HCT116 (cell line): ENCODE measurements at regions not wholly inside any gene's neighbourhood (a gene's known extent, or its start where the extent isn't known, plus 50 kb on each side); places are given as distances from the start of the nearest gene placed in this dataset.

Experiments used
- ATAC-seq: fragments of 200-7000 bp; cut with Tn5 transposase; 2 replicates; pipeline ENCODE4 v1.9.1; 2020; ENCODE audit warnings: mild to moderate bottlenecking, moderate library complexity
- BruUV-seq: library from RNA; stranded (reverse); fragments of 400-500 nt; replicated peaks from 2 replicates; lab custom pipeline; 2021; lab: Mats Ljungman, UMichigan
- CTCF ChIA-PET: fragments of 300-600 bp; sonication (Branson Sonifier 250); formaldehyde crosslinking; loops from one replicate; lab custom pipeline; 2021; ENCODE audit warnings: antibody characterized with exemption; lab: Charles Lee
- POLR2A ChIA-PET: fragments of 300-600, 350-600 bp; sonication (Branson Sonifier 250); formaldehyde crosslinking; loops from one replicate; lab custom pipeline; 2021; ENCODE audit warnings: antibody characterized with exemption; lab: Charles Lee
- RAD21 ChIA-PET, 2 experiments: fragments of 300-600 bp; sonication (Branson Sonifier 250); formaldehyde crosslinking; loops; one replicate each; lab custom pipeline; 2023; ENCODE audit warnings: low total read pairs in 2 of 2; ENCODE audit not compliant: uncharacterized antibody in 2 of 2, unreplicated experiment in 2 of 2, low non-redundant PET in 1 of 2; lab: Charles Lee
- DNase-seq: peaks from one replicate; pipeline ENCODE4 v3.0.0-alpha.2; 2010; ENCODE audit warnings: low read depth, low spot score
- H2AFZ ChIP-seq: fragments of 200-600 bp; shearing (Covaris generic), sonication (generic); 2 replicates; pipeline ENCODE4 v1.6.1; 2017; ENCODE audit warnings: low read depth, mixed run types, mixed read lengths, antibody characterized with exemption, low read length; ENCODE audit not compliant: poor library complexity, severe bottlenecking
- H3K27ac ChIP-seq: 2 replicates; pipeline ENCODE4 v1.5.1; 2012; ENCODE audit warnings: low read depth, low read length
- H3K27me3 ChIP-seq: fragments of 200-600 bp; sonication (generic); 2 replicates; pipeline ENCODE4 v1.6.1; 2016; ENCODE audit warnings: mixed run types, low read length, mixed read lengths; ENCODE audit not compliant: insufficient read depth
- H3K36me3 ChIP-seq, 2 experiments: fragments of 200-500 bp in 1 of 2; fragments of 200-600 bp in 1 of 2; sonication (Bioruptor generic) in 1 of 2; sonication (generic) in 1 of 2; 2 replicates each; pipeline versions ENCODE4 v1.5.1 to v1.6.1; 2014 to 2016; ENCODE audit warnings: low read length in 2 of 2, inconsistent platforms in 1 of 2, mixed read lengths in 1 of 2, mixed run types in 1 of 2; ENCODE audit not compliant: insufficient read depth in 2 of 2, control insufficient read depth in 1 of 2
- H3K4me1 ChIP-seq, 2 experiments: fragments of 200-600 bp in 1 of 2; sonication (generic) in 1 of 2; 2 replicates each; pipeline versions ENCODE4 v1.5.1 to v1.6.1; 2012 to 2017; ENCODE audit warnings: low read length in 2 of 2, inconsistent platforms in 1 of 2, mild to moderate bottlenecking in 1 of 2, mixed read lengths in 1 of 2, mixed run types in 1 of 2, moderate library complexity in 1 of 2; ENCODE audit not compliant: insufficient read depth in 2 of 2, control insufficient read depth in 1 of 2
- H3K4me2 ChIP-seq: fragments of 200-600 bp; sonication (generic); 2 replicates; pipeline ENCODE4 v1.6.1; 2017; ENCODE audit warnings: mixed run types, low read length, mixed read lengths
- H3K4me3 ChIP-seq, 2 experiments: fragments of 200-600 bp in 1 of 2; sonication (generic) in 1 of 2; replicated peaks in 1 of 2; 2 replicates each; pipeline ENCODE4 v1.5.1; 2011 to 2016; ENCODE audit warnings: low read length in 2 of 2, control low read depth in 1 of 2, low read depth in 1 of 2, mild to moderate bottlenecking in 1 of 2, mixed read lengths in 1 of 2, mixed run types in 1 of 2
- H3K79me2 ChIP-seq: fragments of 200-600 bp; sonication (generic); 2 replicates; pipeline ENCODE4 v1.6.1; 2017; ENCODE audit warnings: mild to moderate bottlenecking, mixed run types, low read length, moderate library complexity, mixed read lengths; ENCODE audit not compliant: insufficient read depth
- H3K9ac ChIP-seq: fragments of 200-600 bp; sonication (generic); 2 replicates; pipeline ENCODE4 v1.6.1; 2016; ENCODE audit warnings: low read length, mixed read lengths
- H3K9me2 ChIP-seq: fragments of 200-600 bp; sonication (generic), shearing (Covaris generic); 2 replicates; pipeline ENCODE4 v1.6.1; 2017; ENCODE audit warnings: mixed run types, mild to moderate bottlenecking, moderate library complexity; ENCODE audit not compliant: insufficient read depth
- H3K9me3 ChIP-seq, 2 experiments: fragments of 200-500 bp in 1 of 2; fragments of 200-600 bp in 1 of 2; sonication (Bioruptor generic) in 1 of 2; sonication (generic) in 1 of 2; 2 replicates each; pipeline ENCODE4 v1.6.1; 2014 to 2017; ENCODE audit warnings: low read length in 2 of 2, mixed read lengths in 2 of 2, inconsistent platforms in 1 of 2, low read depth in 1 of 2, mild to moderate bottlenecking in 1 of 2, mixed run types in 1 of 2, moderate library complexity in 1 of 2; ENCODE audit not compliant: control insufficient read depth in 1 of 2, insufficient read depth in 1 of 2
- H4K20me1 ChIP-seq: fragments of 200-600 bp; sonication (generic), shearing (Covaris generic); 2 replicates; pipeline ENCODE4 v1.6.1; 2017; ENCODE audit warnings: mixed run types, mild to moderate bottlenecking, moderate library complexity; ENCODE audit not compliant: insufficient read depth
- ATF3 ChIP-seq: IDR thresholded peaks from 2 replicates; pipeline ENCODE4 v1.6.1; 2012
- CEBPB ChIP-seq: IDR thresholded peaks from 2 replicates; pipeline ENCODE4 v1.6.1; 2012; ENCODE audit warnings: low read depth
- CTCF ChIP-seq, 3 experiments: fragments of 200-600 bp in 1 of 3; sonication (generic) in 1 of 3; IDR thresholded peaks in 2 of 3; conservative IDR thresholded peaks in 1 of 3; 2 replicates each; pipeline ENCODE4 v1.5.1; 2012 to 2017; ENCODE audit warnings: low read depth in 2 of 3, low read length in 2 of 3, antibody characterized with exemption in 1 of 3, borderline replicate concordance in 1 of 3, control low read depth in 1 of 3, mild to moderate bottlenecking in 1 of 3, mixed read lengths in 1 of 3, mixed run types in 1 of 3, moderate library complexity in 1 of 3; ENCODE audit not compliant: insufficient read depth in 1 of 3
- EGR1 ChIP-seq: IDR thresholded peaks from 2 replicates; pipeline ENCODE4 v1.6.1; 2012; ENCODE audit warnings: low read depth
- EZH2 ChIP-seq: fragments of 200-600 bp; sonication (generic); IDR thresholded peaks from 2 replicates; pipeline ENCODE4 v1.6.1; 2017; ENCODE audit warnings: antibody characterized with exemption, mixed run types
- EZH2phosphoT487 ChIP-seq: fragments of 200-600 bp; IDR thresholded peaks from 2 replicates; pipeline ENCODE4 v1.6.1; 2018; ENCODE audit warnings: antibody characterized with exemption, borderline replicate concordance
- FOSL1 ChIP-seq: IDR thresholded peaks from 2 replicates; pipeline ENCODE4 v1.6.1; 2012; ENCODE audit warnings: low read depth
- JUND ChIP-seq: IDR thresholded peaks from 2 replicates; pipeline ENCODE4 v1.6.1; 2012
- MAX ChIP-seq: IDR thresholded peaks from 2 replicates; pipeline ENCODE4 v1.6.1; 2012
- POLR2A ChIP-seq: IDR thresholded peaks from 2 replicates; pipeline ENCODE4 v1.7.0; 2011; ENCODE audit warnings: borderline replicate concordance; ENCODE audit not compliant: insufficient read depth, insufficient read length; ENCODE audit errors: extremely low read depth
- POLR2AphosphoS5 ChIP-seq: IDR thresholded peaks from 2 replicates; pipeline ENCODE4 v1.6.1; 2011; ENCODE audit warnings: mild to moderate bottlenecking, low read depth, low read length, moderate library complexity
- RAD21 ChIP-seq: IDR thresholded peaks from 2 replicates; pipeline ENCODE4 v1.6.1; 2012; ENCODE audit warnings: low read depth, mild to moderate bottlenecking
- REST ChIP-seq: IDR thresholded peaks from 2 replicates; pipeline ENCODE4 v1.6.1; 2012; ENCODE audit warnings: low read depth
- SIN3A ChIP-seq: IDR thresholded peaks from 2 replicates; pipeline ENCODE4 v1.6.1; 2012; ENCODE audit warnings: low read depth
- SP1 ChIP-seq: IDR thresholded peaks from 2 replicates; pipeline ENCODE4 v1.6.1; 2012; ENCODE audit warnings: low read depth
- TCF7L2 ChIP-seq: IDR thresholded peaks from 2 replicates; pipeline ENCODE4 v1.7.0; 2011; ENCODE audit warnings: borderline replicate concordance, inconsistent platforms; ENCODE audit not compliant: insufficient read depth, insufficient read length; ENCODE audit errors: extremely low read depth
- ZBTB33 ChIP-seq: IDR thresholded peaks from 2 replicates; pipeline ENCODE4 v1.6.1; 2011; ENCODE audit warnings: mild to moderate bottlenecking, low read length, moderate library complexity; ENCODE audit not compliant: insufficient replicate concordance; ENCODE audit errors: extremely low read depth
- ZNF274 ChIP-seq: fragments of 200-500 bp; sonication (Bioruptor generic); IDR thresholded peaks from 2 replicates; pipeline ENCODE4 v1.6.1; 2014; ENCODE audit warnings: mild to moderate bottlenecking, low read depth, low read length, inconsistent platforms
- intact Hi-C: fragments of 100-400 bp; cut with micrococcal nuclease; formaldehyde crosslinking; loops from 2 replicates; pipeline ENCODE4 v1.10.0; 2022

- TF ChIP-seq FOSL1, result no peak
- no peak for TF ChIP-seq JUND
- TF ChIP-seq SIN3A, result no peak
- no peak for TF ChIP-seq ZBTB33
- TF ChIP-seq POLR2AphosphoS5, result no peak
These were observed 52.7 kb downstream of the RAD54L2 start (continued) for GRCh38 chr3:51591231-51591630.

GRCh38 chr3:51593697-51594096 is 55.2 kb downstream of the RAD54L2 start:
- H3K36me3 ChIP-seq, result peaks cover 7 to 8% of the 10 kb centered on the region in 2 experiments; a peak in 2 of 4 replicates
- CTCF ChIA-PET, result no interaction called here
- TF ChIP-seq TCF7L2 (no peak), ATF3 (no peak), EGR1 (no peak), ZNF274 (no peak), POLR2A (no peak), CTCF (IDR thresholded peaks at IDR 0.05 in 2 of 3, conservative IDR thresholded peaks at IDR 0.05 in 1 of 3; ENCODE audit: borderline replicate concordance in 1 of 3, insufficient read depth in 1 of 3, low read depth in 2 of 3, low read length in 2 of 3) (no peak), EZH2phosphoT487 (no peak), JUND (no peak), EZH2 (no peak), REST (no peak), CEBPB (no peak), MAX (no peak), POLR2AphosphoS5 (no peak), RAD21 (no peak), SP1 (no peak)

More at GRCh38 chr3:51593697-51594096, 55.2 kb downstream of the RAD54L2 start:
- H3K9me2 ChIP-seq, result no peaks in the 10 kb centered on the region
- no peak overlapping the region for H3K27ac ChIP-seq
- RAD21 ChIA-PET, result no interaction called here
- BruUV-seq, result no TSS peak
- intact Hi-C loops, result no loop called here
- H3K4me1 ChIP-seq, result no peaks in the 10 kb centered on the region
- H3K9me3 ChIP-seq, result no peaks in the 10 kb centered on the region
- no peak overlapping the region for H3K4me3 ChIP-seq
- ATAC-seq (no peak), DNase-seq (no peak)
- H3K27me3 ChIP-seq, result no peaks in the 10 kb centered on the region
- no peak overlapping the region for H3K9ac ChIP-seq
- POLR2A ChIA-PET, result no interaction called here
- H2AFZ ChIP-seq, result no peak overlapping the region
- H3K79me2 ChIP-seq, result peaks cover 12% of the 10 kb centered on the region
- H3K4me2 ChIP-seq, result no peak overlapping the region
- H4K20me1 ChIP-seq, result no peaks in the 10 kb centered on the region
